Upper lobe of left lung (tissue), 4 donors: ENCODE measurements at regions not wholly inside any gene's neighbourhood (a gene's known extent, or its start where the extent isn't known, plus 50 kb on each side); places are given as distances from the start of the nearest gene placed in this dataset.

Source experiments
- small RNA-seq, 4 donors: library from RNA; depleted of rRNA; stranded (forward); fragments of <200 nt; gene quantifications; one replicate each; pipeline ENCODE3, GENCODE V24; 2016

Small RNA genes in the stretch of these regions (small RNA-seq; reads per million reads assigned to genes)
- 0 reads per million in 4 donors for gene RN7SL82P
